Thyroid gland (tissue), 4 donors: ENCODE measurements at regions not wholly inside any gene's neighbourhood (a gene's known extent, or its start where the extent isn't known, plus 50 kb on each side); places are given as distances from the start of the nearest gene placed in this dataset.

Source experiments
- CTCF ChIP-seq, 6 experiments: fragments of 200-600 bp in 3 of 6; fragments of 450-650 bp in 3 of 6; sonication (generic) in 3 of 6; IDR thresholded peaks; one replicate each; pipeline ENCODE4 v1.5.1; 2016 to 2019; ENCODE audit warnings: antibody characterized with exemption in 6 of 6, mild to moderate bottlenecking in 2 of 6, inconsistent platforms in 1 of 6, moderate library complexity in 1 of 6
- POLR2A ChIP-seq, 2 donors: fragments of 450-650 bp; IDR thresholded peaks; one replicate each; pipeline ENCODE4 v1.6.1; 2017; ENCODE audit warnings: antibody characterized with exemption in 2 of 2, mild to moderate bottlenecking in 2 of 2, moderate library complexity in 1 of 2

GRCh38 chr6:163895162-163895561 is 480.6 kb downstream of the QKI start:
- TF ChIP-seq POLR2A (IDR thresholded peaks at IDR 0.05) (no peak), CTCF (IDR thresholded peaks at IDR 0.05) (no peak)
